ENCODE measurements at regions not wholly inside any gene's neighbourhood (a gene's known extent, or its start where the extent isn't known, plus 50 kb on each side); places are given as distances from the start of the nearest gene placed in this dataset.

GRCh38 chr11:98964146-98964545 is 56.6 kb upstream of the CNTN5 start:
- TF ChIP-seq CTCF (conservative IDR thresholded peaks at IDR 0.05) (no peak), EZH2 (IDR thresholded peaks at IDR 0.05; ENCODE audit: low read depth) (no peak)

Measured in PC-9 (cell line).